ENCODE measurements at regions not wholly inside any gene's neighbourhood (a gene's known extent, or its start where the extent isn't known, plus 50 kb on each side); places are given as distances from the start of the nearest gene placed in this dataset.

DNA sequence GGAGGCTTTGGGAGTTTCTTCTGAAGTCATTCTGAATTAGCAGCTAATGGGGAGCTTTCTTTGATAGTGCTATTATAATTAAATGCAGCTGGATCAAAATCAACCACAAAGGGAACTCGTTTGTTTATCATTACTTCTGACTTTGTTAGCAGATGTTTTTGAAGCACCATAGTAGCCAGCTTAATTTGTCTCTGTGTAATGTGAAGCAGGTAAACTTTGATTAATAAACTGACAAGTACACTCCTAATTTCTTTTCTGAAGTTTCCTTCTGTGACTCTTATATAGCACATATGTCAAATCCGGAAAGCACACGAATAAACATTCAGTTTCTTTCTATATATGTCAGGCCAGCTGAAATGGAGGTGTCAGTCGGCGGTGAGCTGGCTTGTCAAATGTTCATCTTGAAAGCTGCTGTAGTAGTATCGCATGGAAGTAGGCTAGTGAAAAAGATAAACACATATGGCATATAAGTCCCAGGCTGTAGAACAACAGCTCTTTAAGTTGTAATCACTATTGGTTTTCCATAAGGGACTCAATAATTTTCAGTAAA is 451.9 kb upstream of the ZEB2 start:
- TF ChIP-seq, protein P1, sequence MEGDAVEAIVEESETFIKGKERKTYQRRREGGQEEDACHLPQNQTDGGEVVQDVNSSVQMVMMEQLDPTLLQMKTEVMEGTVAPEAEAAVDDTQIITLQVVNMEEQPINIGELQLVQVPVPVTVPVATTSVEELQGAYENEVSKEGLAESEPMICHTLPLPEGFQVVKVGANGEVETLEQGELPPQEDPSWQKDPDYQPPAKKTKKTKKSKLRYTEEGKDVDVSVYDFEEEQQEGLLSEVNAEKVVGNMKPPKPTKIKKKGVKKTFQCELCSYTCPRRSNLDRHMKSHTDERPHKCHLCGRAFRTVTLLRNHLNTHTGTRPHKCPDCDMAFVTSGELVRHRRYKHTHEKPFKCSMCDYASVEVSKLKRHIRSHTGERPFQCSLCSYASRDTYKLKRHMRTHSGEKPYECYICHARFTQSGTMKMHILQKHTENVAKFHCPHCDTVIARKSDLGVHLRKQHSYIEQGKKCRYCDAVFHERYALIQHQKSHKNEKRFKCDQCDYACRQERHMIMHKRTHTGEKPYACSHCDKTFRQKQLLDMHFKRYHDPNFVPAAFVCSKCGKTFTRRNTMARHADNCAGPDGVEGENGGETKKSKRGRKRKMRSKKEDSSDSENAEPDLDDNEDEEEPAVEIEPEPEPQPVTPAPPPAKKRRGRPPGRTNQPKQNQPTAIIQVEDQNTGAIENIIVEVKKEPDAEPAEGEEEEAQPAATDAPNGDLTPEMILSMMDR (IDR thresholded peaks at IDR 0.05), result no peak
- TF ChIP-seq TCF7L2 (IDR thresholded peaks at IDR 0.05; ENCODE audit: low read depth, low read length) (no peak), POLR2AphosphoS5 (IDR thresholded peaks at IDR 0.05; ENCODE audit: low read depth, low read length) (no peak), SIN3A (IDR thresholded peaks at IDR 0.05; ENCODE audit: borderline replicate concordance, insufficient read depth, low read depth, low read length) (no peak)
